Lower leg skin (tissue), 3 donors: ENCODE measurements at regions not wholly inside any gene's neighbourhood (a gene's known extent, or its start where the extent isn't known, plus 50 kb on each side); places are given as distances from the start of the nearest gene placed in this dataset.

Experiments used
- CTCF ChIP-seq, 3 donors: fragments of 450-650 bp; IDR thresholded peaks; one replicate each; pipeline ENCODE4 v1.5.1; 2016; ENCODE audit warnings: antibody characterized with exemption in 3 of 3, mild to moderate bottlenecking in 3 of 3, moderate library complexity in 2 of 3
- POLR2A ChIP-seq, 2 donors: fragments of 450-650 bp; IDR thresholded peaks; one replicate each; pipeline ENCODE4 v1.6.1; 2016 to 2017; ENCODE audit warnings: antibody characterized with exemption in 2 of 2, mild to moderate bottlenecking in 1 of 2, moderate library complexity in 1 of 2

GRCh38 chr13:58376349-58376748 is 744.8 kb downstream of the PCDH17 start:
- TF ChIP-seq CTCF (IDR thresholded peaks at IDR 0.05) (no peak), POLR2A (IDR thresholded peaks at IDR 0.05) (no peak)
